Urinary bladder (tissue), 3 donors: ENCODE measurements at regions not wholly inside any gene's neighbourhood (a gene's known extent, or its start where the extent isn't known, plus 50 kb on each side); places are given as distances from the start of the nearest gene placed in this dataset.

Experiments used
- DNase-seq: peaks from one replicate; pipeline ENCODE4 v3.0.0-alpha.2; 2015; ENCODE audit errors: extremely low spot score
- H3K27ac ChIP-seq: one replicate; pipeline ENCODE4 v1.5.1; 2013; ENCODE audit warnings: low read depth, mild to moderate bottlenecking, moderate library complexity
- H3K36me3 ChIP-seq: one replicate; pipeline ENCODE4 v1.6.1; 2013; ENCODE audit warnings: mild to moderate bottlenecking, moderate library complexity; ENCODE audit not compliant: insufficient read depth
- H3K4me1 ChIP-seq: one replicate; pipeline ENCODE4 v1.6.1; 2013; ENCODE audit warnings: mild to moderate bottlenecking, moderate library complexity; ENCODE audit not compliant: insufficient read depth
- H3K4me3 ChIP-seq: one replicate; pipeline ENCODE4 v1.5.1; 2013; ENCODE audit warnings: low read depth, low read length
- WGBS: extraction: QIAGEN DNeasy Blood & Tissue Kit; methylation state at CpG from one replicate; pipeline ENCODE4 v1.1.7; 2013; 5-methylcytosine and 5-hydroxymethylcytosine counted together
- donor health status: healthy with polysubstance abuse.
- donor health status: healthy.

DNA sequence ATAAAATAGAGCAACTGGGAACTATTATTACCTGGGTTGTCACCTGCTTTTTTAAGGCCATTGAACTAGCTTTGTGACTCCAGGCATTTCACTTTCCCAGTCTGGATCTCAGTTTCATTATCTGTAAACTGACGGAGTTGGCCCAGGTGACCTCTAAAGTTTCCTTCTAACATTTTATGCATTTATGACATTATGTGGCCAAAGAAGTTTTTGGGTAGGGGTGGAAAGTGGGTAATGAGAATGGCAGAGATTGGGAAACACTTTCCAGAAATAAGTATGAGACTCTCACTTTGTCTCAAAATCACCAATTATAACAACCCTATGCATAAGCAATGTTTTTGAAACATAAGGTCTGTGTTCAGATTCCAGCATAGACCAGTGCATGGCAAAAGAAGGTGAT is 99.1 kb upstream of the ARHGEF3 start:
- no peak for DNase-seq
- Histone ChIP-seq H3K4me3 (no peak overlapping the region), H3K36me3 (no peaks in the 10 kb centered on the region), H3K27ac (no peak overlapping the region), H3K4me1 (no peaks in the 10 kb centered on the region)
- 0% methylated on average over 1 of the region's 1 CpG for WGBS

DNA sequence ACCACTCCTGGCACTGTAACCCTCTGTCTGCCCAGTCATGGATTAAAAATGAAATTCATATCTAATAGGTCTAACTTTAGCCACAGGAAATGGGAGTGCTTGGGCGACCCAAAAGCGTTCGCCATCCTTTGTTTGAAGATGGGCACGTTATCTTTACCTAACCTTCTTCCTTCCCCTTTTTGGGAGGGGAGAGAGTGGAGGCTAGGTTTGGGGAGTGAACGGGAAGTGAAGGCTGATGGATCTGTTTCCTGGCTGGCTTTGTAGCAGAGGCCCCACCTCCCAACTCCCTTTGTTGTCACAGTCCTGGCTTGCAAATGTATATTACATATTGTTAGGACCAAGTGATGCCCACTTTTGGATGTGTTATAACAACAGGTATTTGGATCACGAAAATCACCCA is 98.1 kb upstream of the ARHGEF3 start:
- no peaks in the 10 kb centered on the region for H3K36me3 ChIP-seq
- no peak overlapping the region for H3K27ac ChIP-seq
- DNase-seq = no peak
- 85% methylated on average over 6 of the region's 6 CpGs for WGBS
- H3K4me1 ChIP-seq = no peaks in the 10 kb centered on the region
- no peak overlapping the region for H3K4me3 ChIP-seq

DNA sequence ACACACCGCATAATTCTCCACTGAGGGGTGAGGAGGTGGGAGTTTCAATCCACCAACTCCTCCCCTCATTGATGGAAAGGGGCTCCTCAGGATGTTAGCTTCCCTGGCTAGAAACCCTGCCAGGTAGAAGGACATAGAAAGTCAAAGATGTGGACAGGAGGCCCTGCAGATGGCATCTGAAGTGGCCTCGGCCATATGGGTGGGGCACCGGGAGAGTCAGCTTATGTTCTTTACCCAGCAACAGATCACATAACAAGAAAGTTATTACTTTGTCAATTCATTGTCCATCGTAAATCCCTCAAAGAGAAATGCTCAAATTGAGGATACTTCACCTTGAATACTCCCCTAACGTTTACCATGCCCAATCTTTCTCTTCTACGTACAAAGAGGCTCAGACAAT is 97.3 kb upstream of the ARHGEF3 start:
- Histone ChIP-seq H3K4me1 (no peaks in the 10 kb centered on the region), H3K36me3 (no peaks in the 10 kb centered on the region), H3K27ac (no peak overlapping the region), H3K4me3 (no peak overlapping the region)
- no peak for DNase-seq
- WGBS = 89% methylated on average over 6 of the region's 6 CpGs

DNA sequence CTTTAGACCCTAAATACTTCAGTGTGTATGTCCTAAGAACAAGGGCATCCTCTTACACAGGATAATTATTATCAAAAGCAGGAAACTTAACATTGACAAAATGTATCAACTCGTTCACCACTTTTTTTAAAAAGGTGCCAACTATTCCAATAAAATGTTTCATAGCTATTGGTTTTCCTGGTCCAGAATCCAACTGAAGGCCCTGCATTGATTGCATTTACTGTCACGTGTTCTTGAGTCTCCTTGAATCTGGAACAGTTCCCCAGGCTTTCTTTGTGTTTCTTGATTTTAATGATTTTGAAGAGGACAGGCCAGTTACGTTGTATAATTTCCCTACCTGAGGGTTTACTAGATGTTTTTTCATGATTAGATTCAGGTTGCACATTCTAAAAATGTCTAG is 94.6 kb upstream of the ARHGEF3 start:
- no peak for DNase-seq
- Histone ChIP-seq H3K4me1 (no peaks in the 10 kb centered on the region), H3K36me3 (no peaks in the 10 kb centered on the region), H3K27ac (no peak overlapping the region), H3K4me3 (no peak overlapping the region)
- 89% methylated on average over 3 of the region's 3 CpGs for WGBS

DNA sequence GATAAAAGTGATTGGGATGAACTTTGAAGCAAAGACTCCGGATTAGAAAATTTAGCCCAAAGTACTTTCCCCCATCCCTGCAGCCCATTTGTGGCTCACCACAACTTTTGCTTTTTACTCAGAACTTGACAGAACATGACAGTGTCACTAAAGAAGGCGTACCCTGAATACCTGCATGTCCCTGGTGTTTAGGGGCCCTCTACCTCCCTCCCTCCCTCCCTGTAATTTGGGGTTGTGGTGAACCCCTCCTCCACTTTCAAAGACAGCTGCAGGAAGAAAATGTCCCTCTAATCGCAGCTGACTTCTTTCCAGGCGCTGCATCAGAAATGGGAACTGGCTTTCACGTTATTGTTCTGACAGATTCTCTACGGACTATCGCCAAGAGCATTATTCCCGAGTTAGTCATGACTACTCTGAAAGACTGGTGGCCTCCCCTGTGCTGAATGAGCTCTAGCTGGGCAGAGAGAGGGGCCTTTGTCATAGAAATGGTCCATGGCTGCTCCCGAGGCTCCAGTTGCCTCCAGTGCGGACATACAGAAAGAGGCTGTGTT is 93.2 kb upstream of the ARHGEF3 start:
- H3K4me1 ChIP-seq = no peaks in the 10 kb centered on the region
- no peak for DNase-seq
- no peaks in the 10 kb centered on the region for H3K36me3 ChIP-seq
- H3K4me3 ChIP-seq = no peak overlapping the region
- H3K27ac ChIP-seq = no peak overlapping the region
- 40% methylated on average over 10 of the region's 10 CpGs for WGBS

DNA sequence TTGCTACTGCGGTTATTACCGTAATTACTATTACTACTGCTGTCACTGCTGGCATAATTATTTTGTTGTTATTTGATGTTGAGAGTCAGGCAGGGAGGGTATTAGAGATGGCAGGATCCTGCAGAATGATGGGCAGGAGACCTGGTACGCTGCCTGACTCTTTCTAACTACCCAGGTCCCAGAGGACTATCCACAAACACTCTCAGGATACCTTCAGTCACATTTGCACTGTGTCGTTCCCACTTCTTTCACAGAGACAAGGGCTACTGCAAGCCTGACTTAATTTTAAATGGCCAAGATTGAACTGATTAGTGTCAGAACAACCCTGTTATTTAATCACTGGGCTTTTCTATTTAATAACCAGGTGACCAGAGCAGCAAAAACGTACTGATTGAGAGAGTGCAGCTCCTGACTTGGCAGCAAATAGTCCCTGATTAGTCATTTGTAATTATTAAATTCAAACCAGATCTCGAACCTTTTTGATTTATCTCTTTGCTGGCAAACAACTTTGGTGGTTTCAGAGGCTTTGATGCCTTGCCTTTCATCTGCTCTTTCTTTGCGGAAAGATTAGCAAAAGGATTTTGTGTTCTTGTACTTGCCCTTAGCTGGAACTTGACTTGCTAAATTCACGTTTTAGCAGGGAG is 88.8 kb upstream of the ARHGEF3 start:
- Histone ChIP-seq H3K4me1 (no peaks in the 10 kb centered on the region), H3K36me3 (no peaks in the 10 kb centered on the region), H3K4me3 (no peak overlapping the region), H3K27ac (no peak overlapping the region)
- DNase-seq = no peak
- WGBS = 45% methylated on average over 8 of the region's 8 CpGs

DNA sequence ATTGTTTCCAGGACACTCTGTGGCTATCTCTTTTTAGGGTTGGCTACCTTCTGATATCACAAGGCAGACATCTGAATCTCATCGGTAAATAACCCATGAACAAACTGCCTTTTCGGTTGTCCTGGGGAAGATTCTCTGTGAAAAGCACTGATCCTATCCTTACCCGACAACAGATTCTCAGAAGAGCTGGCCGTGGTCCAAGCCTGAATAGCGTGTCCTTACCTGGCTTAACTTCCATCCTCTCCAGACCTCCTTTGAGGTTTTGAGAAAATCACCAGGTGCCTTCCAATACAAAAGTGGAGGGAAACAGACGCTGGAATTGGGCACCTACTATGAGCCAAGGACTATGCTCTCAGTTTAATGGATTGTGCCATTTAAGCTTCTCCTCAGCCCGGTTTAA is 87.4 kb upstream of the ARHGEF3 start:
- no peaks in the 10 kb centered on the region for H3K36me3 ChIP-seq
- no peak overlapping the region for H3K4me3 ChIP-seq
- no peak overlapping the region for H3K27ac ChIP-seq
- no peak for DNase-seq
- H3K4me1 ChIP-seq = no peaks in the 10 kb centered on the region
- 46% methylated on average over 7 of the region's 7 CpGs for WGBS

DNA sequence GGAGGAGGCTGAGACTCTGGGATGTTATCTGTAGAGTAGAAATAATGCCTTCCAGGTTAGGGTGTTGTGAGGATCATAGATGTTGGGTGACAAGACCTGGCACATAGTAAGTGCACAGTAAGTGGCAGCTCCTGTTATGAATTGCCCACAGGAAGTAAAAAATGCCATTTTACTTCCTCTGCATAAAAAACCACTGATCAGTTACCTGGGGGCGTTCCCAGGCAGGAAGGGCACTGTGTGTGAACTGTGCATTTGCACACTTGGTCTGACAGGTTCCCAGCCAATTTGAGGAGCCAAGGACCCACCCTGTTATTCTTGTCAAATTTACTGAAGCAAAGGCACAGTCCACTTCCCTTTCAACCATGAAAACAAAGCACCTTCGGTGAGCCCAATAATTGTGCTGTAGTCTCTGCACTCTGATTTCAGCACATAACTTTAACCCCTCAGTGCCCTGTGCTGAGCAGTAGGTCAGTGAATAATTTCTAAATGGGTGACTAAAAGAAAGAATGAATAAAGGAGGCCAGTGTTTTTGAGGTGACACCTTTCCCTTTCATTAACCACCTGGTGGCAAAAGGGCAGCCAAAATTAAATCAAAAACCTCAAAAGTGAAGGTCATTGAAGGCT is 85.8 kb upstream of the ARHGEF3 start:
- 62% methylated on average over 2 of the region's 2 CpGs for WGBS
- no peak for DNase-seq
- no peaks in the 10 kb centered on the region for H3K36me3 ChIP-seq
- H3K4me3 ChIP-seq = no peak overlapping the region
- no peaks in the 10 kb centered on the region for H3K4me1 ChIP-seq
- H3K27ac ChIP-seq = no peak overlapping the region

DNA sequence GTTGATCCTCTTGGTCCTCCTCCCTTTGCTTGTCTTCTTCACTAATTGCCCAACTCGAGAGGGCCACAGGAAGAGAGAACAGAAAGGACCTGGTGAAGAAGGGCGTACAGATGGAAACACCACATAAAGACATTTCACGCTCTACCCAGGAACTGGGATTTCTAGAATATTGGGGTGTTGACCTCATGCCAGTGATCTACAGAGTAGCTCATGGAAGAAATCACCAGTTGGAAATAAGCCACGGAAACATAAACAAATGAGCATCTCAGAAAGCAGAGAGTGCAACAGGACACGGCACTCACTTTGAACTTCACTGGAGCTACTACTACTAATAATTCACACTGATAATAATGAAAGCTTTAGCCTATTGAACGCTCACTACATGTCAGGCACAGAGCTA is 84.6 kb upstream of the ARHGEF3 start:
- DNase-seq = no peak
- peak overlapping the region; percentile 62 for H3K27ac ChIP-seq
- H3K36me3 ChIP-seq = no peaks in the 10 kb centered on the region
- 41% methylated on average over 6 of the region's 6 CpGs for WGBS
- no peaks in the 10 kb centered on the region for H3K4me1 ChIP-seq
- no peak overlapping the region for H3K4me3 ChIP-seq

DNA sequence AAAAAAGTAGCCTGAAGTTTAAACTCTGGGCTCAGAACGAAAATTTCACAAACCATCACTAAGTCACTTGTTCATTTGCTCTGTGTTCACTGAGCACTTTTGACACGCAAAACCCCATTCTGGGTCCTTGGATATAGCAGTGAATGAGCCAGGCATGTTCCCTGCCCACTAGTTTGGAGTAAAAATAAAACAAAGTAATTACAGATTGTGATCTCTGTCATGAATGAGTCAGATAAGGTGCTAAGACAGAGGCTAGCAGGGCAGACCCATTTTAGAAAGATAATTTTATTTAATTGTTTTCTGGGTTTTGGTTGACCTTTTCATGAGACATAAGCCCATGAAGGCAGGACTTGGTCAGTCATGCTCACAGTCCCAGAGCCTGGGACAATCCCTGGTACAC is 84.1 kb upstream of the ARHGEF3 start:
- 78% methylated on average over 2 of the region's 2 CpGs for WGBS
- DNase-seq = no peak
- Histone ChIP-seq H3K4me1 (no peaks in the 10 kb centered on the region), H3K36me3 (no peaks in the 10 kb centered on the region), H3K4me3 (no peak overlapping the region), H3K27ac (peak overlapping the region; percentile 62)

DNA sequence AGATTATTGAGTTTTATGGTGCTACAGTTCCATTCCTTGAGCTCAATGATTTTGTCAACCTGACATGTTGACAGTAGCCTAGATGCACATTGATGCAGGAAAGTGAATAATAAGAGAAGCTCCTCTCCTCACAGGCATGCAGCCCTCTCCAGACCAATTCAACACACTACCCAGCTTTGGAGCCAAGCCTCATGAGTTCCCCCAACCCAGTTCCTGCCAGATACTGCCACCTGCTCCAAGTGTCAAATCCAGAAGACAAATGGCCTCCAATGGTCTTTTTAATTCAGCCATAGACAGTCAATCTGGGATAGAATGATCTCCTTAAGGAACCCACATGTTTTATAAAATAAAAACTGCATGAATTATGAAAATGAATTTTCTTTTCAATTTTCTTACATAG is 83.7 kb upstream of the ARHGEF3 start:
- no peaks in the 10 kb centered on the region for H3K36me3 ChIP-seq
- no peak overlapping the region for H3K27ac ChIP-seq
- no peak overlapping the region for H3K4me3 ChIP-seq
- DNase-seq = no peak
- no peaks in the 10 kb centered on the region for H3K4me1 ChIP-seq

DNA sequence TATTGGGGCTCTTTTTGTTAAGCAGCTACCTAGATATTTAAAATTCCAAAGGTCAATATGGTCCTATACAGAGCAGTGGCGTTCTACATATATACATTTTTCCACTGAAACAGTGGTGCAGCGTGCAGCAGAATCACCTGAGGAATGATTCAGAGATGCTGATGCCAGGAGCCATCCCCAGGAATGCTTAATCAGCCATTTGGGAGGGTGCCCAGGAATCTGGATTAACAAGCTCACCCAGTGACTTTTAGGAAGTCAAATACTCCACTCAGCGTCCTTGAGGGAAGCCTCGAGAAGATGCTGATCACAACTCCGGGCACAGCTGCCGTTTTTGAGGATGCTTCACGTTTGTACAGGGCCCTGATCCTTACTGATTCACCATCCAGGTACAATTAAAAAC is 82.6 kb upstream of the ARHGEF3 start:
- 53% methylated on average over 7 of the region's 7 CpGs for WGBS
- H3K36me3 ChIP-seq = no peaks in the 10 kb centered on the region
- DNase-seq = no peak
- H3K4me1 ChIP-seq = no peaks in the 10 kb centered on the region
- no peak overlapping the region for H3K4me3 ChIP-seq
- no peak overlapping the region for H3K27ac ChIP-seq

DNA sequence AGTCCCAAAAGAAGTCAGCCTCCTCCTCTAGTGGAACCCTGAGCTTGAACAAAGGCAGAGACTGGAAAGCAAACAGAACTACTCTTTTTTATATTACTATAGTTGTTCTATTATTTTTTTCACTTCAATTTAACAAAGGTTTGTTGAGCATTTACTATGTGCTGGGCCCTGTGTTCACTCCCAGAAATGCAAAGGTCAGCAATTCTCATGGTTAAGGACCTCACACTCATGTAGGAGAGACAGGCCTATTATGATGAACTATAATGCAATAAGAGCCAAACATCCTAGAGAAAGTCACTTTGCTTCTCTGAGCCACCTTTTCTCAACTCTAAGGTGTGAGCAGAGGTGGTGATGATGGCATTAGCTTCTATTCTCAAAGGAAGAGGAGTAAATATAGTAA is 82.1 kb upstream of the ARHGEF3 start:
- H3K27ac ChIP-seq = no peak overlapping the region
- no peaks in the 10 kb centered on the region for H3K4me1 ChIP-seq
- no peaks in the 10 kb centered on the region for H3K36me3 ChIP-seq
- no peak overlapping the region for H3K4me3 ChIP-seq
- no peak for DNase-seq

DNA sequence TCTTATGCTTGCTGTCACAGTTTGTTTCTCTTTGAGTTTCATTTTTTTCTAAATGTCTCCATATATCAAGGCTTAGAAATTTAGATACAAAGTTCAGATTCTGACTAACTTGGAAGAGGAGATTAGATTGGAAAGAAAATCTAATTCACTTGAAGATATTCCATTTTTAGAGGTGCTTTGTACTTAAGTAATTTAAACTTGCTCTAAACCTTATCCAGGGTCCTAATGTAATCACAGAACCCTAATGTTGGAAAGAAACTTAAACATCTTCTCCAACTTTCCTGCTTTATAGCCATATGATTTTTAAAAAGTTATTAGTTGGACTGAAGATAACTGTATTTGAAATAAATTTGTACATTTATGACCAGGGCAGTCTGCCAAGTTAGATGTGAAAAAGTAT is 81.1 kb upstream of the ARHGEF3 start:
- Histone ChIP-seq H3K36me3 (no peaks in the 10 kb centered on the region), H3K27ac (no peak overlapping the region), H3K4me1 (no peaks in the 10 kb centered on the region), H3K4me3 (no peak overlapping the region)
- no peak for DNase-seq

DNA sequence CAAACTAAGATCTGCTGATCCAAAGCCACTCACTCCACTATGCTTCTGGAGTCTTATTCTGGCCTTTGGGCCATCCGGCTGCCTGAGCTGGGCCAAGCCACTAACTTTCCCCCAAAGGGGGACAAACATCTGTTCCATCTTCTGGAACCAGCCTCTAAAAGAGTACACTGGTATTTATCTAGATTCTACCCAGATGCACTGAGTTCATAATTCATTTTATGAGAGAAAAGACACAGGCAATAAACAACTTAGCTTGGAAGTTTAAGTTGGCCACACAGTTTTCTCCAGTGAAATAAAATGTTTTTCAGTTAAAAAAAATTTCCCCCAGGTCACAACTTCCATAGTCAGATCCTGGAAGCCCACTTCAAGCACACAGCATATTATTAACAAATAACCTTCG is 80.1 kb upstream of the ARHGEF3 start:
- no peaks in the 10 kb centered on the region for H3K36me3 ChIP-seq
- 64% methylated on average over 2 of the region's 2 CpGs for WGBS
- no peak overlapping the region for H3K27ac ChIP-seq
- no peak for DNase-seq
- H3K4me1 ChIP-seq = no peaks in the 10 kb centered on the region
- no peak overlapping the region for H3K4me3 ChIP-seq
